NCI-H2029 treated with DMSO at 0.1 percent for 48 hours (cell line): ENCODE measurements at regions not wholly inside any gene's neighbourhood (a gene's known extent, or its start where the extent isn't known, plus 50 kb on each side); places are given as distances from the start of the nearest gene placed in this dataset.

Experiments used
- DNase-seq: peaks from one replicate; lab custom pipeline; 2025; lab: John Stamatoyannopoulos, UW

- no peak for DNase-seq
Observed at GRCh38 chr10:124264271-124264670, 154.5 kb downstream of the OAT start.

GRCh38 chr10:124263726-124264125 lies 155.0 kb downstream of the OAT start:
- no peak for DNase-seq

- no peak for DNase-seq
Observed at GRCh38 chr10:124262971-124263370, 155.8 kb downstream of the OAT start.

GRCh38 chr10:124262234-124262865 lies 156.4 kb downstream of the OAT start:
- DNase-seq, result no peak

GRCh38 chr10:124259139-124259825 lies 159.4 kb downstream of the OAT start:
- DNase-seq, result no peak

- DNase-seq, result no peak
Observed at GRCh38 chr10:124257781-124258180, 160.9 kb downstream of the OAT start.

GRCh38 chr10:124256151-124256550 lies 162.6 kb downstream of the OAT start:
- DNase-seq, result no peak

- DNase-seq, result no peak
Observed at GRCh38 chr10:124255556-124255955, 162.2 kb upstream of the CHST15 start.

GRCh38 chr10:124254490-124254889 lies 161.1 kb upstream of the CHST15 start:
- no peak for DNase-seq

GRCh38 chr10:124253006-124253405 lies 159.6 kb upstream of the CHST15 start:
- no peak for DNase-seq

- DNase-seq, result no peak
Observed at GRCh38 chr10:124252097-124252715, 158.8 kb upstream of the CHST15 start.

- no peak for DNase-seq
Observed at GRCh38 chr10:124251317-124252065, 158.1 kb upstream of the CHST15 start.

- no peak for DNase-seq
Observed at GRCh38 chr10:124250506-124250905, 157.1 kb upstream of the CHST15 start.

GRCh38 chr10:124249812-124250432 lies 156.5 kb upstream of the CHST15 start:
- no peak for DNase-seq

- DNase-seq, result no peak
Observed at GRCh38 chr10:124249196-124249595, 155.8 kb upstream of the CHST15 start.

- no peak for DNase-seq
Observed at GRCh38 chr10:124248056-124249045, 155.0 kb upstream of the CHST15 start.

- DNase-seq, result no peak
Observed at GRCh38 chr10:124245806-124246440, 152.5 kb upstream of the CHST15 start.

- DNase-seq, result no peak
Observed at GRCh38 chr10:124245191-124245590, 151.8 kb upstream of the CHST15 start.

- no peak for DNase-seq
Observed at GRCh38 chr10:124244256-124244877, 151.0 kb upstream of the CHST15 start.

GRCh38 chr10:124243702-124244121 lies 150.3 kb upstream of the CHST15 start:
- no peak for DNase-seq
